H1 (cell line): ENCODE measurements at regions not wholly inside any gene's neighbourhood (a gene's known extent, or its start where the extent isn't known, plus 50 kb on each side); places are given as distances from the start of the nearest gene placed in this dataset.

Experiments used
- CTCF ChIA-PET: fragments of 300-600 bp; sonication (Branson Sonifier 250); formaldehyde crosslinking; loops from one replicate; lab custom pipeline; 2021; ENCODE audit not compliant: partially characterized antibody; lab: Charles Lee
- POLR2A ChIA-PET: fragments of 300-600 bp; sonication (Branson Sonifier 250); formaldehyde crosslinking; loops from one replicate; lab custom pipeline; 2021; ENCODE audit warnings: inconsistent platforms; ENCODE audit not compliant: partially characterized antibody; lab: Charles Lee
- DNase-seq, 2 experiments: peaks; one replicate each; pipeline versions ENCODE4 v3.0.0 to v3.0.0-alpha.2; 2010 to 2022; ENCODE audit warnings: low spot score in 2 of 2, low read depth in 1 of 2, mixed read lengths in 1 of 2
- FAIRE-seq: peaks from 2 replicates; lab custom pipeline; 2011; peaks lifted over from hg19 to GRCh38; lab: Jason Lieb, UNC
- H2AFZ ChIP-seq: 2 replicates; pipeline ENCODE4 v1.8.1; 2012; ENCODE audit warnings: low read length, inconsistent platforms
- H2AK5ac ChIP-seq: 2 replicates; pipeline ENCODE4 v1.6.1; 2013; ENCODE audit warnings: low read depth, low read length
- H2BK120ac ChIP-seq: replicated peaks from 2 replicates; pipeline ENCODE3; 2013; ENCODE audit warnings: low read depth, low read length, inconsistent platforms
- H2BK12ac ChIP-seq: 2 replicates; pipeline ENCODE4 v1.6.1; 2013; ENCODE audit warnings: low read depth, low read length
- H2BK15ac ChIP-seq: 2 replicates; pipeline ENCODE4 v1.6.1; 2013; ENCODE audit warnings: low read length
- H2BK20ac ChIP-seq: 2 replicates; pipeline ENCODE4 v1.6.1; 2013; ENCODE audit warnings: low read length
- H2BK5ac ChIP-seq: 2 replicates; pipeline ENCODE4 v1.6.1; 2013; ENCODE audit warnings: low read depth, low read length
- H3K14ac ChIP-seq: 2 replicates; pipeline ENCODE4 v1.6.1; 2013; ENCODE audit warnings: inconsistent platforms; ENCODE audit not compliant: insufficient read length
- H3K18ac ChIP-seq: 2 replicates; pipeline ENCODE4 v1.6.1; 2013; ENCODE audit warnings: low read length; ENCODE audit errors: extremely low read depth
- H3K23ac ChIP-seq: 2 replicates; pipeline ENCODE4 v1.6.1; 2013; ENCODE audit warnings: inconsistent platforms; ENCODE audit not compliant: insufficient read length
- H3K23me2 ChIP-seq: 2 replicates; pipeline ENCODE4 v1.6.1; 2013; ENCODE audit warnings: low read depth, low read length
- H3K27ac ChIP-seq: 2 replicates; pipeline ENCODE4 v1.6.1; 2011; ENCODE audit warnings: low read depth, low read length, inconsistent platforms
- H3K27me3 ChIP-seq, 4 experiments: replicated peaks in 1 of 4; 1 replicate in 1 of 4; 2 replicates in 3 of 4; pipeline versions ENCODE4 v1.6.1 to v1.8.1; 2011 to 2013; ENCODE audit warnings: low read length in 3 of 4, mild to moderate bottlenecking in 3 of 4, inconsistent platforms in 2 of 4, mixed read lengths in 2 of 4, moderate library complexity in 1 of 4; ENCODE audit not compliant: control insufficient read depth in 3 of 4, insufficient read depth in 3 of 4; ENCODE audit errors: extremely low read depth in 1 of 4
- H3K36me3 ChIP-seq, 4 experiments: 2 replicates each; pipeline versions ENCODE4 v1.6.1 to v1.8.1; 2011 to 2013; ENCODE audit warnings: mild to moderate bottlenecking in 4 of 4, low read length in 3 of 4, moderate library complexity in 2 of 4, control low read depth in 1 of 4, inconsistent platforms in 1 of 4; ENCODE audit not compliant: insufficient read depth in 4 of 4, control insufficient read depth in 2 of 4
- H3K4ac ChIP-seq: replicated peaks from 2 replicates; pipeline ENCODE3; 2013; ENCODE audit warnings: low read length, low read depth, mixed read lengths, inconsistent platforms; ENCODE audit not compliant: insufficient read length
- H3K4me1 ChIP-seq, 4 experiments: replicated peaks in 1 of 4; 1 replicate in 1 of 4; 2 replicates in 3 of 4; pipeline versions ENCODE4 v1.6.1 to v1.8.1; 2011 to 2013; ENCODE audit warnings: low read length in 3 of 4, inconsistent platforms in 2 of 4, mixed read lengths in 1 of 4; ENCODE audit not compliant: insufficient read depth in 4 of 4, control insufficient read depth in 3 of 4
- H3K4me2 ChIP-seq, 2 experiments: 2 replicates each; pipeline versions ENCODE4 v1.6.1 to v1.8.1; 2011 to 2013; ENCODE audit warnings: low read depth in 2 of 2, low read length in 2 of 2, control low read depth in 1 of 2, inconsistent platforms in 1 of 2, mild to moderate bottlenecking in 1 of 2; ENCODE audit not compliant: insufficient read depth in 1 of 2
- H3K4me3 ChIP-seq, 4 experiments: fragments of 200-600, 300-600 bp in 1 of 4; sonication (generic), shearing (Covaris generic), sonication (Bioruptor Twin) in 1 of 4; 2 replicates each; pipeline versions ENCODE4 v1.5.1 to v1.8.1; 2011 to 2016; ENCODE audit warnings: low read length in 4 of 4, low read depth in 3 of 4, control low read depth in 2 of 4, inconsistent platforms in 2 of 4, mild to moderate bottlenecking in 2 of 4, mixed read lengths in 1 of 4, moderate library complexity in 1 of 4; ENCODE audit not compliant: insufficient read depth in 2 of 4; ENCODE audit errors: extremely low read depth in 1 of 4
- H3K56ac ChIP-seq: replicated peaks from 2 replicates; pipeline ENCODE3; 2013; ENCODE audit warnings: low read depth, mild to moderate bottlenecking, mixed read lengths, low read length, inconsistent platforms; ENCODE audit not compliant: insufficient read length
- H3K79me1 ChIP-seq: 2 replicates; pipeline ENCODE4 v1.6.1; 2013; ENCODE audit warnings: low read depth, low read length, control low read depth
- H3K79me2 ChIP-seq, 2 experiments: 2 replicates each; pipeline versions ENCODE4 v1.6.1 to v1.8.1; 2012 to 2013; ENCODE audit warnings: low read length in 2 of 2, mild to moderate bottlenecking in 2 of 2, inconsistent platforms in 1 of 2; ENCODE audit not compliant: insufficient read depth in 2 of 2, control insufficient read depth in 1 of 2
- H3K9ac ChIP-seq, 4 experiments: replicated peaks in 1 of 4; 1 replicate in 1 of 4; 2 replicates in 3 of 4; pipeline versions ENCODE4 v1.6.1 to v1.8.1; 2011 to 2013; ENCODE audit warnings: low read depth in 3 of 4, low read length in 3 of 4, control low read depth in 2 of 4, mild to moderate bottlenecking in 2 of 4, moderate library complexity in 2 of 4, inconsistent platforms in 1 of 4; ENCODE audit errors: extremely low read depth in 1 of 4
- H3K9me3 ChIP-seq, 2 experiments: 2 replicates each; pipeline versions ENCODE4 v1.6.1 to v1.8.1; 2012 to 2013; ENCODE audit warnings: mild to moderate bottlenecking in 2 of 2, moderate library complexity in 2 of 2, control low read depth in 1 of 2, inconsistent platforms in 1 of 2, low read depth in 1 of 2, low read length in 1 of 2, mixed read lengths in 1 of 2; ENCODE audit not compliant: insufficient read depth in 2 of 2
- H4K20me1 ChIP-seq, 2 experiments: replicated peaks in 1 of 2; 2 replicates each; pipeline versions ENCODE3 to v1.8.1; 2011 to 2013; ENCODE audit warnings: inconsistent platforms in 2 of 2, low read length in 2 of 2, mild to moderate bottlenecking in 1 of 2; ENCODE audit not compliant: insufficient read depth in 2 of 2, control insufficient read depth in 1 of 2
- H4K5ac ChIP-seq: 2 replicates; pipeline ENCODE4 v1.6.1; 2013; ENCODE audit warnings: low read length, low read depth, mixed read lengths, inconsistent platforms; ENCODE audit not compliant: insufficient read length
- H4K8ac ChIP-seq: 2 replicates; pipeline ENCODE4 v1.8.0; 2013; ENCODE audit warnings: mild to moderate bottlenecking, moderate library complexity, low read length, inconsistent platforms; ENCODE audit not compliant: insufficient read depth; ENCODE audit errors: extremely low read depth
- H4K91ac ChIP-seq: replicated peaks from 2 replicates; pipeline ENCODE3; 2013; ENCODE audit warnings: low read length, mixed read lengths, inconsistent platforms; ENCODE audit not compliant: insufficient read length
- BRCA1 ChIP-seq: IDR thresholded peaks from 2 replicates; pipeline ENCODE4 v1.6.1; 2012; ENCODE audit warnings: low read depth, low read length, improper control_type of control experiment
- POLR2A ChIP-seq, 2 experiments: IDR thresholded peaks; 1 replicate in 1 of 2; 2 replicates in 1 of 2; pipeline ENCODE4 v1.6.1; 2011; ENCODE audit warnings: low read depth in 2 of 2, low read length in 2 of 2, mild to moderate bottlenecking in 2 of 2; ENCODE audit errors: control extremely low read depth in 1 of 2
- RAD21 ChIP-seq, 2 experiments: IDR thresholded peaks in 1 of 2; conservative IDR thresholded peaks in 1 of 2; 2 replicates each; pipeline ENCODE4 v1.6.1; 2011; ENCODE audit warnings: low read depth in 2 of 2, low read length in 2 of 2, improper control_type of control experiment in 1 of 2, inconsistent platforms in 1 of 2, mild to moderate bottlenecking in 1 of 2, moderate library complexity in 1 of 2
- TCF12 ChIP-seq: IDR thresholded peaks from 2 replicates; pipeline ENCODE4 v1.6.1; 2011; ENCODE audit warnings: low read depth, mild to moderate bottlenecking, low read length
- USF2 ChIP-seq: IDR thresholded peaks from 2 replicates; pipeline ENCODE4 v1.6.1; 2011; ENCODE audit warnings: low read length, improper control_type of control experiment
- WGBS, 2 experiments: shearing (Covaris generic) in 1 of 2; methylation state at CpG; one replicate each; pipeline versions ENCODE4 v1.1.6 to v1.1.7; 2013 to 2015; ENCODE audit warnings: low lambda C conversion rate in 2 of 2, mixed read lengths in 2 of 2, inconsistent platforms in 1 of 2, low coverage in 1 of 2, missing lambda C conversion rate in 1 of 2; ENCODE audit not compliant: insufficient replicate concordance in 2 of 2, insufficient coverage in 1 of 2, insufficient read length in 1 of 2; ENCODE audit errors: extremely low coverage in 1 of 2, missing lambda C conversion rate in 1 of 2; 5-methylcytosine and 5-hydroxymethylcytosine counted together
- TF ChIP-seq, protein P1 (sequence below), 3 experiments: IDR thresholded peaks; 1 replicate in 2 of 3; 2 replicates in 1 of 3; pipeline versions ENCODE4 v1.5.1 to v1.6.1; 2011; ENCODE audit warnings: low read length in 3 of 3, mild to moderate bottlenecking in 3 of 3, inconsistent platforms in 2 of 3, low read depth in 1 of 3, moderate library complexity in 1 of 3; ENCODE audit not compliant: insufficient read depth in 1 of 3; ENCODE audit errors: control extremely low read depth in 1 of 3

- H3K36me3 ChIP-seq: no peaks in the 10 kb centered on the region
- H3K9ac ChIP-seq: no peak overlapping the region
- H3K9me3 ChIP-seq: no peaks in the 10 kb centered on the region
- no peaks in the 10 kb centered on the region for H3K27me3 ChIP-seq
- no peak overlapping the region for H2BK12ac ChIP-seq
- H3K14ac ChIP-seq: no peak overlapping the region
- H3K56ac ChIP-seq: no peak overlapping the region
- H3K79me1 ChIP-seq: no peaks in the 10 kb centered on the region
- H2AFZ ChIP-seq: no peak overlapping the region
- no peak overlapping the region for H2BK5ac ChIP-seq
- no peak overlapping the region for H3K18ac ChIP-seq
- H2BK120ac ChIP-seq: no peak overlapping the region
- FAIRE-seq (no peak), DNase-seq (no peak)
- H2BK15ac ChIP-seq: no peak overlapping the region
- CTCF ChIA-PET: no interaction called here
- H4K5ac ChIP-seq: no peak overlapping the region
- H3K23ac ChIP-seq: no peak overlapping the region
- H4K20me1 ChIP-seq: no peaks in the 10 kb centered on the region
- H4K91ac ChIP-seq: no peak overlapping the region
- no peak for TF ChIP-seq TCF12
- TF ChIP-seq, protein P1, sequence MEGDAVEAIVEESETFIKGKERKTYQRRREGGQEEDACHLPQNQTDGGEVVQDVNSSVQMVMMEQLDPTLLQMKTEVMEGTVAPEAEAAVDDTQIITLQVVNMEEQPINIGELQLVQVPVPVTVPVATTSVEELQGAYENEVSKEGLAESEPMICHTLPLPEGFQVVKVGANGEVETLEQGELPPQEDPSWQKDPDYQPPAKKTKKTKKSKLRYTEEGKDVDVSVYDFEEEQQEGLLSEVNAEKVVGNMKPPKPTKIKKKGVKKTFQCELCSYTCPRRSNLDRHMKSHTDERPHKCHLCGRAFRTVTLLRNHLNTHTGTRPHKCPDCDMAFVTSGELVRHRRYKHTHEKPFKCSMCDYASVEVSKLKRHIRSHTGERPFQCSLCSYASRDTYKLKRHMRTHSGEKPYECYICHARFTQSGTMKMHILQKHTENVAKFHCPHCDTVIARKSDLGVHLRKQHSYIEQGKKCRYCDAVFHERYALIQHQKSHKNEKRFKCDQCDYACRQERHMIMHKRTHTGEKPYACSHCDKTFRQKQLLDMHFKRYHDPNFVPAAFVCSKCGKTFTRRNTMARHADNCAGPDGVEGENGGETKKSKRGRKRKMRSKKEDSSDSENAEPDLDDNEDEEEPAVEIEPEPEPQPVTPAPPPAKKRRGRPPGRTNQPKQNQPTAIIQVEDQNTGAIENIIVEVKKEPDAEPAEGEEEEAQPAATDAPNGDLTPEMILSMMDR (IDR thresholded peaks at IDR 0.05; ENCODE audit: control extremely low read depth in 1 of 3, insufficient read depth in 1 of 3, low read depth in 1 of 3, low read length in 3 of 3): no peak
- TF ChIP-seq BRCA1: no peak
- no peak for TF ChIP-seq USF2
- no peak for TF ChIP-seq RAD21 (IDR thresholded peaks at IDR 0.05 in 1 of 2, conservative IDR thresholded peaks at IDR 0.05 in 1 of 2; ENCODE audit: low read depth in 2 of 2, low read length in 2 of 2)
- TF ChIP-seq POLR2A (IDR thresholded peaks at IDR 0.05; ENCODE audit: control extremely low read depth in 1 of 2, low read depth in 2 of 2, low read length in 2 of 2): no peak
- no peak overlapping the region for H3K4ac ChIP-seq
- no peak overlapping the region for H2AK5ac ChIP-seq
- POLR2A ChIA-PET: no interaction called here
- no peak overlapping the region for H3K4me3 ChIP-seq
- no peak overlapping the region for H3K4me2 ChIP-seq
- H3K4me1 ChIP-seq: no peaks in the 10 kb centered on the region
- no peak overlapping the region for H2BK20ac ChIP-seq
- H3K79me2 ChIP-seq: no peaks in the 10 kb centered on the region
- no peaks in the 10 kb centered on the region; the same call in 1 of the 2 replicates for H3K23me2 ChIP-seq
- H4K8ac ChIP-seq: no peak overlapping the region
- WGBS, 2 experiments: 81% methylated on average over 1 of the region's 1 CpG; no CpG with 5 or more reads in 1 of the 2 experiments
- H3K27ac ChIP-seq: no peak overlapping the region
Observed at GRCh38 chr6:112480553-112480952, 133.4 kb downstream of the RFPL4B start.
